DMS153 (cell line): ENCODE measurements at regions not wholly inside any gene's neighbourhood (a gene's known extent, or its start where the extent isn't known, plus 50 kb on each side); places are given as distances from the start of the nearest gene placed in this dataset.

Experiments used
- DNase-seq: peaks from one replicate; lab custom pipeline; 2025; lab: John Stamatoyannopoulos, UW

GRCh38 chr10:109202111-109202510 is 721.2 kb downstream of the XPNPEP1 start:
- no peak for DNase-seq

- no peak for DNase-seq
Observed at GRCh38 chr10:109200646-109201045, 722.7 kb downstream of the XPNPEP1 start.

- DNase-seq, result no peak
Observed at GRCh38 chr10:109191823-109192222, 731.5 kb downstream of the XPNPEP1 start.

GRCh38 chr10:109191341-109191740 is 732.0 kb downstream of the XPNPEP1 start:
- DNase-seq, result no peak

- DNase-seq, result no peak
Observed at GRCh38 chr10:109187677-109188076, 735.6 kb downstream of the XPNPEP1 start.

- DNase-seq, result no peak
Observed at GRCh38 chr10:109183366-109183765, 739.9 kb downstream of the XPNPEP1 start.

GRCh38 chr10:109178591-109178990 is 744.7 kb downstream of the XPNPEP1 start:
- no peak for DNase-seq

GRCh38 chr10:109174526-109174925 is 748.8 kb downstream of the XPNPEP1 start:
- DNase-seq, result no peak

GRCh38 chr10:109173937-109174336 is 749.4 kb downstream of the XPNPEP1 start:
- no peak for DNase-seq

- DNase-seq, result no peak
Observed at GRCh38 chr10:109173121-109173520, 750.2 kb downstream of the XPNPEP1 start.

GRCh38 chr10:109166935-109167334 is 756.4 kb downstream of the XPNPEP1 start:
- DNase-seq, result no peak

- DNase-seq, result no peak
Observed at GRCh38 chr10:109159351-109159750, 764.0 kb downstream of the XPNPEP1 start.

GRCh38 chr10:109156396-109156795 is 766.9 kb downstream of the XPNPEP1 start:
- DNase-seq, result no peak

- no peak for DNase-seq
Observed at GRCh38 chr10:109149666-109150350, 773.5 kb downstream of the XPNPEP1 start.

GRCh38 chr10:109127363-109127762 is 795.9 kb downstream of the XPNPEP1 start:
- no peak for DNase-seq

GRCh38 chr10:109126541-109126940 is 796.8 kb downstream of the XPNPEP1 start:
- no peak for DNase-seq

GRCh38 chr10:109126016-109126415 is 797.3 kb downstream of the XPNPEP1 start:
- DNase-seq, result no peak

- no peak for DNase-seq
Observed at GRCh38 chr10:109115179-109115578, 808.1 kb downstream of the XPNPEP1 start.

GRCh38 chr10:109114579-109114978 is 808.7 kb downstream of the XPNPEP1 start:
- DNase-seq, result no peak

- no peak for DNase-seq
Observed at GRCh38 chr10:109106604-109107003, 816.7 kb downstream of the XPNPEP1 start.

GRCh38 chr10:109105725-109106124 is 817.6 kb downstream of the XPNPEP1 start:
- no peak for DNase-seq

GRCh38 chr10:109104806-109105205 is 818.5 kb downstream of the XPNPEP1 start:
- no peak for DNase-seq

- no peak for DNase-seq
Observed at GRCh38 chr10:109103278-109103677, 820.0 kb downstream of the XPNPEP1 start.

GRCh38 chr10:109089779-109090178 is 833.5 kb downstream of the XPNPEP1 start:
- DNase-seq, result no peak
